GM21390 (cell line): ENCODE measurements at regions not wholly inside any gene's neighbourhood (a gene's known extent, or its start where the extent isn't known, plus 50 kb on each side); places are given as distances from the start of the nearest gene placed in this dataset.

ENCODE experiments used
- ATAC-seq: cut with Tn5 transposase; IDR thresholded peaks from one replicate; pipeline ENCODE4 v1.9.1; 2021; ENCODE audit not compliant: unreplicated experiment

DNA sequence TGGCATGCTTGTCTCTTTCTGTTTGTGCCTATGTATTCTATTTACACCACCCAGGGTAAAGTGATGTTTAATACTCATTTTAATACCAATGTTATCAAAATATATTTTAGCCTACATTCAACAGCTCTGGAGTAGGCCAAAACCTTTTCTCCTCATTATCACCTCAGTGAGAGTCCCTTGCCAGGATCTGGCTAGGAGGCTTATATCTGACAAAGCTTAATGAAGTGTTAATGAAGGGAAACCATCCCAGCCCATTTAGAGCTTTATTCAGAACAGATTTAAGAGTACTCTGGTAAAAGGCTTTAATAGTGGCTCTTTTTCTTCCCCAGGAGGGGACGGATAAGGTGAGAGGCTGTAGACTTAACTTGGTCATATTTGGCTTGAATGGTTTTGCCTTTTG lies 137.6 kb downstream of the GRIN2B start:
- no peak for ATAC-seq

DNA sequence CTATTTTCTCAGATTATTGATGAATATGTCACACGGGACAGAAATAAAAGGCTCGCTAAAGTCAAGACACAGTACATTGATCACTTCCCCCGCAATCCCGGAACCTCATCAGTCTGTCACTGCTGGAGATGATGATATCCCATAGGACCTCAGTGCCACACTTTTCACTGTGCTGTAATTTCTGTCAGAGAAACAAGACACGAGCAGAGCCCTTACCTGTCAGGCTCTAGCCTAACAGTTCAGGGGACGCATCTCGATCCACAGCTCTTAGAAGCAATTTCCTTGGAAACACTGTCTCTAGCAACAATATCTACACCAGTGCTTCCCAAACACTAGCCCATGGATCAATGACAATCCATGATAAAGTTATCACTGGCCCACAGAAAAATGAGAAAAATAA lies 140.0 kb downstream of the GRIN2B start:
- ATAC-seq = no peak

DNA sequence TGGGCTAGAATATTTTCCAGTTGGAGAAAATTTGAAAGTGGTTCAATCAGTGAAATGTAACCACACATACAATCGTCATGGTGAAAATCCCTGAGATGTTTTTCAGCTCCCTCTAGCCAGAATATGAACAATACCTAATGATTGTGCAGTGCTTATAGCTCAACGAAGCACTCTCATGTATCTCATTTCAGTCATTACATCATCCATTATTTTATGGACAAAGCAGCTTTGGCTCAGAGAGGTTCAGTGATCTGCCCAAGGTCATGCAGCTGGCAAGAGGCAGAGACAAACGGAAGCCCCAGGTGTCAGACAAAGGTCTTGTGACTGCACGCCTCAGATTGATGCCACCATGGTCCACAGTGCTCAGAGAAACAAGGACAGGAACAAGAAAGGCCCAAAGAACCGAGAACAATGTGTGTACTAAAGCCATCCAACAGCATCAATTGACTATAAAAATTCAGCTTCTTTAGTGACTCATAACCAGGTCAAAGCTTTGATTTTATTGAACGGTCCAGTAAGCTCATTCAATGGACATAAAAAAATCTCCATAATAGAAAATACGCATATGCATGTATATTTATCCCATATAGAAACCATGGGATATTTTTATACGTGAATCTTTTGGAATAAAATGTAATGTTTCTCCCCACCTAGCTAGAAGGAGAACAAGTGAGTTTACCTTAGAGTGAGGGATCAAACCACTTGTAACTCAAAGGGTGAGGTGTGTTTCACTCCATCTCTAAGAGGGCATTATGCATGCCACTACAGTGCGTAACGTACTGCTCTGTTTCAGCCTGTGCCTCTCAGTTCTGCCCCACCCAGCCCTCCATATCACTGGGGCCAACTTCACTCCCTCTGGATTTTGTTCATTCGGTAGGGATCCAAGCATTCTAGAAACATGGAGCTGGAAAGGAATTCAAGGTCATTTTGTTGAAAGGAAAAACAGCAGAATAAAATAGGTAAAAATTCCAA lies 141.8 kb downstream of the GRIN2B start:
- no peak for ATAC-seq

DNA sequence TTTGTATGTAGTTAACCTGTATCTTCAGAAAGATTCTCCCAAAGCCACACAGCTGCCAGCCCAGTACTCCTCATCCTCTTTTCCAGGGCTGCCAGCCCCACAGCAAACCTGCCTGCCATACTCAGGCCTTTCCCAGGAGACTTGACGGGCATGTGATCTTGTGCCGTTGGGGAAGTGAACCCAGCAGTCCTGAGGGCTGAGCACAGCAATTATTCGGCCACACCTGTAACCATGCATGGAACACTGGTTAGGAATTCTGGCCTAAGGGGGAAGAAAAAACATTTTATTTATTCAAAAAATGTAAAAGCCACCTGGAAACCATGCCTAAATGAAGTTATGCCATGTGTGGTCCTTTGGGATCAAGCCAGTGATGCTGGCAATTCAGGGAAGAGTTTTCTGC lies 145.3 kb downstream of the GRIN2B start:
- ATAC-seq = no peak

DNA sequence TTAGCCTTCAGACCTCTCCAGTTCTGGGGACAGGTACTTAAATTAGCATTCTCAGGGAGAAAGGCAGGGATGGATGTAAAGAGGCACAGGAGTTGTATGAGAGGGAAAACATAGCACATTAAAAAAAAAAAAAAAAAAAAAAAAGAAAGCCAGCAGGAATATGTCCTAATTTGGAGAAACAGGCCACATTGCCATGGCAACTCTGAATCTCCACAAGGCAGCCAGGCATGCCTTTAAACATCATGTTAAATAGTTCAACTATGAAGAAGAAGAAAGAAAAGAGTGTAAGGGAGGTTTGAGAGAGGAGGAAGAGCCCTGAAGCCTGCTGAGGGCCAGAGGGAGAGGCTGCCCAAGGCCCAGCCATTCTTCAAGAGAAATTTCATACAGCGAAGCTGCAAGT lies 145.8 kb downstream of the GRIN2B start:
- ATAC-seq = no peak

DNA sequence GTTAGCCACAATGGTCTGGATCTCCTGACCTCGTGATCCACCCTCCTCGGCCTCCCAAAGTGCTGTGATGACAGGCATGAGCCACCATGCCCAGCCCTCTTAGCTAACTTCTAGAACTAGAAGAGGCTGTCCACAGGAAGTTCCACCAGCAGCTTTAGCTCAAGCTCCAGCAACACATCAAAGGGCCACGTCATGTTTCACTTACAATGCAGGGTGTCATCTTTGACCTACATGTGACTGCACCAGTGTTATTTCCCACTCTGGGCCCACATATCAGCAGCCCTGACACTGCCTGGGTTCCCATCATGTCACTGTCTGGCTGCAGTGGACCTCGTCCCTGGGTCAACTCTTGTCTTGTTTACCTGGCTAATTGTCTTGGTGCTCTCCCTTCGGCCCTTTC lies 147.2 kb downstream of the GRIN2B start:
- ATAC-seq = no peak

DNA sequence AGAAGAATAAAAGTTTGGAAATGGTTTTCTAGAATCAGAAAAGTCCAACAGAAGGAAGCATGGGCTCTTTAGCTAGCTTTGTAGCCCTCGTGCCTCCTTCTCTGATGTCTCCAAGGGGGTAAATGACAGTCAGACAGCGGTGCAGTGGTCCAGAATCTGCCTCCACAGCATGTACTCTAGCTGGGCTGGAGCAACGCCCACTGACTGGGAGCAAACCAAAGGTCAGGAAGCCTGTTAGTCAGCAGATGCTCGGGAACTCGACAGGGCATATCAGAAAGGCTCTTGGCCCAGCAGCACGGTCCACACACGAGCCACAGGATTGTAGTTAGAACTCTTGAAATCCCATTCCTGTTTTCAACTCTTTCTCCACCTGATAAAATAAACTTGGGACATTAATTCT lies 164.3 kb downstream of the GRIN2B start:
- ATAC-seq = no peak

DNA sequence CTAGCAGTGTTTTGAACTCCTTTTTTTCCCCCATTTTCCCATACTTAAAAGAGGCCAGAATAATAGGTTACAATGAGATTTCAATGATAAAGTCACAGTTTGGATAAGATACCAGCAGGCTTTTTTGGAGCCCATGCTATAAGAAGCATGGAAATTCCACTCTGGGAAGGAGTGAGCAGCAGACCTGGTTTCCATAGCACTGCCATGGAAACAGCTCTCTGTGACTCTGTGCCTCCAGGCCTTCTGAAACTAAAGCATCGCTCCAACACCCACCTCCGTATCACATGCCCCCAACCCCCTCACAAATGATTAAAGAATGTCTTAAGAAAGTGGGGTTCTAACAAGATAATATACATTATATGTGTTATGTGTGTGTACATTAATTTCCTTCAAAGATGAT lies 165.0 kb downstream of the GRIN2B start:
- ATAC-seq = no peak

DNA sequence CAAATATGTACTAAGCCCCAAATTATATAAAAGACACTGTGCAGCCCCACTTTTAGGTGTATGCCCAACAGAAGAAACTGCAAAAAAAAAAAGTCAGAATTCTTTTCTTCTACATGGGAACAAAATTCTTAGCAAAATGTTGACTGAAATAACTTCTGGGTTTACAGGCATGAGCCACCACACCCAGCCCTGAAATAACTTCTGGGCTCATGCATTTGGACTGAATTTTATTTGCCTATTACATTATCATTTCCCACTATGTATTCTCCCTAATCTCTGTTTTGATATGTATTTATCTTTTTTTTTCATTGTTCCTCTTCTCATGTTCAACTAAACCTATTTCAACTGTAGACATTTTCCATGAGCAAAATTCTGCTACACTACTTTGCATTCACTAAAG lies 169.2 kb downstream of the GRIN2B start:
- no peak for ATAC-seq

DNA sequence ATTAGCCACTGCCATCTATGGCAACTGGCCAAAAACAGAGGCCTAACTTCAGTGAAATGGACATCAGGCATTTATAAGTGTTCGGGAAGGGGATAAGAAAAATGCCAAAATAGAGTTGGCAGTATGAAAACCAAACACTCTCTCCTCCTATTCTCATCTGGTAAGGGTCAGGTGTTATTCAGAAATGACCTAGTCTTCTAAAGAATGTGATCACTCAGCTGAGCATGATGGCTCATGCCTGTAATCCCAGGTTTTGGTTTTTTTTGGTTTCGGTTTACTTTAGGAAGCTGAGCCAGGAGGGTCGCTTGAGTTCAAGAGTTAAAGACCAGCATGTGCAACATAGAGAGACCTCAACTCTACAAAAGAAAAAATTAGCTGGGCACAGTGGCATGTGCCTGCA lies 170.3 kb downstream of the GRIN2B start:
- ATAC-seq = no peak

DNA sequence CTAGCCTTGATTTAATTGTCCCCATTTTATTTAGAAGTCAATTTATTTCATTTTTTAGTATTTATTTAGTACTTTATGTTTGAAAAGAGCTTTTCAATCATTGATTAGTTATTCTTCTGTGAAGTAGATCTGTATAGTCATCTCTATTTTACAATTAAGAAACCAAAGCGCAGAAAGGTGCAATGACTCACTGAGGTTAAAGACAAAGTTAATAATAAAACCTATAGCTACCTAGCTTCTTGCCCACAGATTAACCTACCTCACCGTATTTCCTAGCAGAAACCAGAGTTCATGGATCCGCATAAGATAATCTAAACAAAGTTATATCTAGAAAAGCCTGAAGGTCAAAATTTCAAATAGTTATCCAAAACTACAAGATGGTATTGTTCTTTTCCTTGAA lies 176.4 kb downstream of the GRIN2B start:
- ATAC-seq = no peak

DNA sequence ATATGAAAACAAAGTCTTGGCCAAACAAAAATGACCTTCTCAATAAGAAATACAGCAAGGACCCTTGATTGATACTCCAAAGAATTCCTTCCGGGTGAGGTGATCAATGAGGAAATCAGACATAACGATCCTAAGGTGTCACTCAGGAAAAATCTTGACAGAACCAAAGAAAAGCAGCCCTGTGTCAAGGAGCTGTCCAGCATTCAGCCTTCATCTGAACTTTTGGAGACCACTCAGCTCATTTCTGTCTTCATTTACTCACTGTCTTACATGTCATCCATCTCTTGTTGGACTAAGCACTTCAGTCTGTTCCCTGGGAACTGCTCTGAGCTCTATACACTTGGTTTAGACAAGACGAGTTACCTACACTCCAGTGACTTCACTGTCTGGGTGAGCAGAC lies 179.9 kb downstream of the GRIN2B start:
- no peak for ATAC-seq

DNA sequence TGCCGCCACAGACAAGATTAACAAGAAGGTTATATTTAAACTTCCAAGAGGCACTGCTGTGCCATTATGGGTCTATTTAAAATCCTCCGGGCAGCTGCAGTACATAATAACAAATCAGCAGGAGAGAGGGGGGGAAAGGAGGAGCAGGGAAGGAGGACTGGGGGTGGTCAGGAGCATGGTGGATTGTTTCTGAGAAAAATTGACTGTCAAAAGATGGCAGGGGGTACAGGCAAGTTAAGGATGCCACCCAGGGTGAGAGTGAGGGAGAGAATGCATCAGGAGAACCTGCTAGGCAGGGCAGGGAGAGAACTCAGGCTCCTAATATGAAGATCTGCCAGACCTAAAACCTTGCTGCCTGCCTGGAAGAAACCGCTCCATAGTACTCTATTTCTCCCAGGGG lies 181.8 kb downstream of the GRIN2B start:
- no peak for ATAC-seq

DNA sequence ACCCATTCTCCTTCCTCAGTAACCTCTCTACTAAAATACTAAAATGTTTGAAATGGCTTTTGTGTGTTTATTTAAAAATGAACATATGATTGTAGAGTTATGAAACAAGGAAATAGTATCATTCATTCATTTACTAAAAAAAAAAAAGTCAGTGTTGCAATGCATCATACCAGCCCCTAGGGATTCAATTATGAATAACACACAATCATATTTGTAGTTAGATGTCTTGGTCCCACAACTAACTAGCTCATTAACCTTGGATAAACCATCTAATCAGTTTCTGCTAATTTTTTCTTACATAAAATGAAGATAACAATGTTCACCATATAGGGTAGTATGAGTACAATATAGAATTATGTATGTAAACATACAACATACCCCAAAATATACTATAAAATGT lies 183.2 kb downstream of the GRIN2B start:
- ATAC-seq = no peak

DNA sequence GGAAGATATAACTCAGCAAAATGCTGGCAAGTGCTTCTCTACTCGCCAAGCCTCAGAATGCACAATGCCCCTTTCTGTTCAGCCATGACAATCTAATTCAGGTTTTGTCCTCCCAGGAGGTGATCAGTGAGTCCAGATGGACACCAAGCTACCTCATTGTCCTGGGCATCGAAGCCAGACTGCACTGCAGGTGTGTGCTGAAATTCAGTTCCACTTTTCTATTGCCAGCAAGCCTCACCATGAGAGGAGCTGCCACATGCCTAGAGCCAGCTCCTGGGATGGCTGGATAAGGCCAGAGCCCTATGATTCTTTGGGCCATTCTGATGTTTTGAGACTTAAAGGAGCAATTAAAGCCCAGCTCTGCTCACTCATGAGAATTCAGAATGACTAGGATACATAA lies 186.7 kb downstream of the GRIN2B start:
- ATAC-seq = no peak

DNA sequence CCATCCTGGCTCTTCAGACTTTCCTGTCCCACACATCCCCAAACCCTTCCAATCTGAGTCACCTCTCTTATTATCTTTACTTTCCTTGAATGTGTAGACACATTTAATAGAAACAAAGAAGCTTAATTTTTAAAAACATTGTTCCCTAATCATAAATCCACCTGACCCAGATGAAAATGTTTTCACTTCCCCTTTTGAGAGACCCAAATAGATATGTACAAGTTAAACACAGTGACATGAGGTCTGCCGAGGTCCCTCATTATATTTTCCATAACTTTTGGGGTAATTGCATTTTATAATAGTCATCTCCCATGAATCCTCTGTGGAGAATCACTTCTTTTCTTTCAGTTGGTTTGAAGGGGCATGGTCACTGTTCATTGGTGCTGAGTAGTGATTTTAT lies 191.1 kb downstream of the GRIN2B start:
- no peak for ATAC-seq

DNA sequence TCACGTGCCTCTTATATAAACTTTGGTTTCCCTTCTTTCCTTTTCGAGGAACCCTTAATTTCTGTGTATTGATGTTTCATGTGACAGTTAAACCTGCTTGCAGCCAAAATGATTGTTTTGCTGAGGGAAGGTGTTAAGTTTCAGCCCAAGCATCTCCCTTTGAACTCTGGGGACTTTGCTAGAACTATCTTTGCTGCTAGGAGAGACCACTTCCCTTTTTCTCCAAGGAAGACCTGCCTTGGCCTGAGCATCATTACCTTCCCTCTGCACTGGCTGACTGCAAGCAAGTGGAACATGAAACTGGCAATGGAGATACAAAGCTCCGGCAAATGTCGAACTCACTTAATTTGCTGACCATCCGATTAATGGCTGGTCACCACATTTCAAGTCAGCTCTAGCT lies 192.8 kb downstream of the GRIN2B start:
- no peak for ATAC-seq

DNA sequence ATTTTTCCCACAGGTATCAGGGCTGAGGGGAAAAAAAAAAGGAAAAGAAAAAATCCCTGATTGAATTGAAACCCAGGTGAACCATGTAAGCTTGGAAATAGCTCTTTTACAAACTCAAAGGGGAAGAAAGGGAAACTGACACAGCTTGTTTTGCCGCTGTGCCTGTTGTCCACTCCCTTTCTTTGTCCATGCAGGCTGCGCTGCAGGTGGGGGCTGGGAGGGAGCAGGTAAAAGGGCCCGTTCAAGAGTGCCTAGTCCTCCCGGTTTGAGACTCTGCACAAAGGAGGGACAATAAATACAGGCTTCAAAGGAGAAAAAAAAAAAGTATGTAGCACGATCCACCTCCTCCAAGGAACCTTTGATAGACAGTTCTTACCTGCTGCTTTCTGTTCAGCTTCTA lies 194.8 kb downstream of the GRIN2B start:
- no peak for ATAC-seq

DNA sequence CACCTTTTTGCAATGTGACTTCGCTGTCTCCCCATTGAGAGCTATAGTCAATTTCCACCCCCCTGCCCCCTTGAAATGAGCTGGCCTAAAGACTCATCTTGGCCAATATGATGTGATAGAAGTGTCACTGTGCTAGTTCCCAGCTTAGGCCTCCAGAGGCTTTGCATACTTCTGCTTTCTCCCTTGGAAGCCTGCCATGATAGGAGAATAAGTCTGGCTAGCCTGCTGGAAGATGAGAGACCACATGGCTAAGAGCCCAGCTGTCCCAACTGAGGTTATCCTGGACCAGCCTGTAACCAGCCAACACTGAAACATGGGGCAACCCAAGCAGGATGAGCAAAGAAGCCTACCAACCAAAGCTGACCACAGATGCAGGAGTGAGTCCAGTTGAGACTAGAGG lies 196.9 kb downstream of the GRIN2B start:
- ATAC-seq = no peak

DNA sequence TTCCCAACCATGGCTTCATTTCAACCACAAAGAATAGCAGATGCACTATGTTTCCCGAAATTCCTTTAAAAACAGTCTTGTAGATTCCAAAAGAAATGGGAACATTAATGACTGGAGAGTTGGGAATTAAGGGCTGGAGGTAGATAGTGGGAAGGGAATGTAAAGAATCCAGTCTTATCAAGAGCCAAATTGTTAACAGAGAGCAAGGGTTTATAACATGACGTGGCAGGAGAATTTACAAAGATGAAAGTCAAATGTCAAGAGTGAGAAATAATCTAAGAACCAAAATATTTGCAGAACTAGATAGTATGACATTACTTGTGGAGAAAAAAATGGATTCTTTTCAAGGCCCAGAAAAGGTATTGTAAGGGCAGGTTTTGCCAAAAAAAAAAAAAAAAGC lies 200.9 kb downstream of the GRIN2B start:
- ATAC-seq = no peak

DNA sequence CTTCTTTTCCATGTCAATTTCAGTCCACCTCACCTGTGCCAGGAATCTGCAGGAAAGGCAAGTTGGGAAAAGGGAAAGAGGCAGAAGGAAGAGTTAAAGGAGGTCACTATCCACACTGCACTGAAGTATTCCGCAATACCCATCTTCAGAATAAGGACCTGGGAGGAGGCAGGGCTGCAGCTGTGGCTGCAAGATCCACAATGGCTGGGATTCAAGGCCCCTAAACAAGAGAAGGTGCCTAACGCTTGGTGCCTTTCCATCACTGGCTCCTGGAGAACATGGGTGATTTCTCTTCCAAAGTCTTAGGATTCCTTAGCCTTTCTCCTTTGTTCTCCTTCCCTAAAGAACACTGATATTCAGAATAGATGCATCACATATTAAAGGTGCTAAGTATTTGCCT lies 204.0 kb downstream of the GRIN2B start:
- ATAC-seq = no peak

DNA sequence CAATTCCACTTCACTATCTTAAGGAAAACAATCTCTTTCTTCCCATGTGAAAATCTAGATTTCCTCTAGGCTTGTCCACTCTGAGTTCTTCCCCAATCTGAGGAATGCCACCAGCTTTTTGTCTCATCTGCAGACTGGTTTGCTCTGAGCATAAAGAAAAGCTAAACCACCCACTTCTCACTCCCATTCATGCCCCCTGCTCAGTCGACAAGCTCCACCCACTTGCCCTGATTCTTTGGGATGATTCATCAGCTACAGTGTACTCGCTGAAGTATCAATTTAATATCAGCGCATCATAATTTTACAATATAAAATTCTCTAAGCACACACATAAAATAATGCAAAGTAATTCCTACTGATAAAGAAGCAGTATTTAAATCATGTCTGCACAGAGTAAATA lies 209.1 kb downstream of the GRIN2B start:
- ATAC-seq = no peak

DNA sequence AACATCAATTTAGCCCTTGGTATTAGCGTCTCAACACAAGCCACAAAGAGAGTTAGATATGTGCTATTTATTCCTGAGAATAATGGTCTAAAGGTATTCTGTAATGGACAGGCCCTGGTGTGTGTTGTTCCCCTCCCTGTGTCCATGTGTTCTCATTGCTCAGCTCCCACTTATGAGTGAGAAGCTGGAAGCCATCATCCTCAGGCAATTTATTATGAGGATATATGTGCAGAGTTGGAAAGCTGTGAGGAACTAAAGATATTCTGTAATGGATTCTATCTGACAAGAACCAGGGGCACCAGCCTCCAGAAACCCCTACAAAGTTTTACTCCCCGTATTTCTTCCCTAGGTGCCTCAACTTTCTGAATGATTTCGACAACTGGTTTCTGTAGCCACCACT lies 210.8 kb downstream of the GRIN2B start:
- ATAC-seq = no peak
